Endothelial cell of umbilical vein (primary cell): ENCODE measurements at regions not wholly inside any gene's neighbourhood (a gene's known extent, or its start where the extent isn't known, plus 50 kb on each side); places are given as distances from the start of the nearest gene placed in this dataset.

Source experiments
- BruUV-seq: library from RNA; stranded (reverse); fragments of 400-500 nt; replicated peaks from 2 replicates; lab custom pipeline; 2021; lab: Mats Ljungman, UMichigan
- CTCF ChIA-PET: fragments of 300-600, 350-600 bp; sonication (Branson Sonifier 250); formaldehyde crosslinking; loops from one replicate; lab custom pipeline; 2021; ENCODE audit warnings: antibody characterized with exemption, inconsistent platforms; lab: Charles Lee
- POLR2A ChIA-PET: fragments of 300-600, 350-600 bp; sonication (Branson Sonifier 250); formaldehyde crosslinking; loops from one replicate; lab custom pipeline; 2021; ENCODE audit warnings: antibody characterized with exemption, inconsistent platforms; lab: Charles Lee
- DNase-seq: peaks from one replicate; pipeline ENCODE4 v3.0.0-alpha.2; 2011; ENCODE audit warnings: low read depth, low spot score
- FAIRE-seq: peaks from 2 replicates; lab custom pipeline; 2011; peaks lifted over from hg19 to GRCh38; lab: Jason Lieb, UNC
- H2AFZ ChIP-seq: 2 replicates; pipeline ENCODE4 v1.6.0; 2012; ENCODE audit warnings: low read depth, low read length, control low read depth, inconsistent platforms
- H3K27ac ChIP-seq: 2 replicates; pipeline ENCODE4 v1.5.1; 2011; ENCODE audit warnings: low read depth, mild to moderate bottlenecking, control low read depth, low read length, moderate library complexity; ENCODE audit not compliant: insufficient read depth
- H3K27me3 ChIP-seq, 2 experiments: 2 replicates each; pipeline versions ENCODE4 v1.6.0 to v1.6.1; 2011; ENCODE audit warnings: low read length in 2 of 2, mixed read lengths in 1 of 2; ENCODE audit not compliant: control insufficient read depth in 2 of 2, insufficient read depth in 2 of 2
- H3K36me3 ChIP-seq, 2 experiments: 2 replicates in 1 of 2; 3 replicates in 1 of 2; pipeline ENCODE4 v1.5.1; 2011; ENCODE audit warnings: low read length in 2 of 2, mild to moderate bottlenecking in 1 of 2, moderate library complexity in 1 of 2; ENCODE audit not compliant: control insufficient read depth in 2 of 2, insufficient read depth in 2 of 2; ENCODE audit errors: extremely low read depth in 1 of 2
- H3K4me1 ChIP-seq: 3 replicates; pipeline ENCODE4 v1.5.1; 2011; ENCODE audit warnings: mild to moderate bottlenecking, low read length; ENCODE audit not compliant: control insufficient read depth, insufficient read depth; ENCODE audit errors: extremely low read depth
- H3K4me2 ChIP-seq: 2 replicates; pipeline ENCODE4 v1.6.1; 2011; ENCODE audit warnings: low read length, control low read depth, mixed read lengths; ENCODE audit not compliant: insufficient read depth
- H3K4me3 ChIP-seq, 3 experiments: fragments of 200-600 bp in 1 of 3; sonication (generic), shearing (Covaris generic) in 1 of 3; replicated peaks in 1 of 3; 2 replicates each; pipeline ENCODE4 v1.5.1; 2011 to 2016; ENCODE audit warnings: control low read depth in 3 of 3, low read length in 3 of 3, mild to moderate bottlenecking in 2 of 3, inconsistent platforms in 1 of 3, low read depth in 1 of 3, moderate library complexity in 1 of 3; ENCODE audit not compliant: insufficient read depth in 1 of 3
- H3K79me2 ChIP-seq: 2 replicates; pipeline ENCODE4 v1.6.0; 2012; ENCODE audit warnings: low read length, inconsistent platforms; ENCODE audit not compliant: control insufficient read depth, insufficient read depth
- H3K9ac ChIP-seq: replicated peaks from 2 replicates; pipeline ENCODE3; 2011; ENCODE audit warnings: low read length, control low read depth; ENCODE audit not compliant: insufficient read depth; ENCODE audit errors: extremely low read depth
- H3K9me1 ChIP-seq: replicated peaks from 3 replicates; pipeline ENCODE4 v1.6.0; 2011; ENCODE audit warnings: mild to moderate bottlenecking, low read length; ENCODE audit not compliant: control insufficient read depth, insufficient read depth; ENCODE audit errors: extremely low read depth
- H3K9me3 ChIP-seq: replicated peaks from 2 replicates; pipeline ENCODE4 v1.5.1; 2012; ENCODE audit warnings: low read length, inconsistent platforms; ENCODE audit not compliant: control insufficient read depth, insufficient read depth
- H4K20me1 ChIP-seq: replicated peaks from 2 replicates; pipeline ENCODE3; 2011; ENCODE audit warnings: mild to moderate bottlenecking, low read length; ENCODE audit not compliant: control insufficient read depth, insufficient read depth; ENCODE audit errors: extremely low read depth
- EZH2 ChIP-seq: IDR thresholded peaks from 2 replicates; pipeline ENCODE4 v1.6.1; 2012; ENCODE audit warnings: borderline replicate concordance, low read depth, mild to moderate bottlenecking, moderate library complexity, low read length, inconsistent platforms; ENCODE audit not compliant: severe bottlenecking
- FOS ChIP-seq: IDR thresholded peaks from 2 replicates; pipeline ENCODE4 v1.6.1; 2011; ENCODE audit warnings: mild to moderate bottlenecking, low read length, moderate library complexity, borderline replicate concordance; ENCODE audit not compliant: insufficient read depth
- GATA2 ChIP-seq: IDR thresholded peaks from 2 replicates; pipeline ENCODE4 v1.7.0; 2011; ENCODE audit warnings: low read depth, mild to moderate bottlenecking, moderate library complexity, mixed read lengths, low read length; ENCODE audit not compliant: insufficient read length, insufficient read depth
- JUN ChIP-seq: IDR thresholded peaks from 2 replicates; pipeline ENCODE4 v1.6.1; 2011; ENCODE audit warnings: borderline replicate concordance, low read depth; ENCODE audit not compliant: insufficient read length, insufficient read depth
- MYC ChIP-seq: IDR thresholded peaks from one replicate; pipeline ENCODE4 v1.6.1; 2011; ENCODE audit warnings: mild to moderate bottlenecking, low read depth, low read length
- POLR2A ChIP-seq: IDR thresholded peaks from 2 replicates; pipeline ENCODE4 v1.6.1; 2012; ENCODE audit warnings: low read depth, mild to moderate bottlenecking, control low read depth, low read length
- POLR2AphosphoS5 ChIP-seq: IDR thresholded peaks from 2 replicates; pipeline ENCODE4 v1.6.1; 2012; ENCODE audit warnings: low read depth, mild to moderate bottlenecking, control low read depth, low read length, moderate library complexity; ENCODE audit not compliant: insufficient read depth
- dilution Hi-C: fragments of 300-500 bp; cut with MboI; formaldehyde crosslinking; loops from one replicate; pipeline ENCODE4 v1.15.0; 2019; ENCODE audit warnings: low sequenced_read_pairs; ENCODE audit not compliant: extremely low pct_ligation_motif_present
- intact Hi-C: fragments of 100-400 bp; cut with micrococcal nuclease; formaldehyde crosslinking; loops from one replicate; pipeline ENCODE4 v1.10.0; 2022
- TF ChIP-seq, protein P1 (sequence below), 2 donors: IDR thresholded peaks; 1 replicate in 1 of 2; 2 replicates in 1 of 2; pipeline ENCODE4 v1.5.1; 2011; ENCODE audit warnings: low read length in 2 of 2, mild to moderate bottlenecking in 2 of 2, moderate library complexity in 2 of 2, control low read depth in 1 of 2, inconsistent platforms in 1 of 2, low read depth in 1 of 2; ENCODE audit not compliant: insufficient read depth in 1 of 2; ENCODE audit errors: extremely low read depth in 1 of 2
- TF ChIP-seq, protein P2 (sequence below): IDR thresholded peaks from 2 replicates; pipeline ENCODE4 v1.6.1; 2011; ENCODE audit not compliant: insufficient read depth, insufficient read length

DNA sequence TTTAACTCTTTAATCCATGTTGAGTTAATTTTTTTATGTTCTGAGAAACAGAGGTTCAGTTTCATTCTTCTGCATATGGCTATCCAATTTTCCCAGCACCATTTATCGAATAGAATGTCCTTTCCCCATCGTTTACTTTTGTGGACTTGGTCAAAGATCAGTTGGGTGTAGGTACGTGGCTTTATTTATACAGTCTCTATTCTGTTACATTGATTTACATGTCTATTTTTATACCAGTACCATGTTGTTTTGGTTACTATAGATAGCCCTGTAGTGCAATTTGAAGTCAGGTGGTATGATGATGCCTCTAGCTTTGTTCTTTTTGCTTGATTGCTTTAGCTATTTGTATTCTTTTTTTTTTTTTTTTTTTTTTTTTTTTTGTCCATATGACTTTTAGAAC, 462.0 kb downstream of the HTR1A start:
- FAIRE-seq, result no peak
- no TSS peak for BruUV-seq

More for the DNA sequence above, 462.0 kb downstream of the HTR1A start:
- Histone ChIP-seq H4K20me1 (no peaks in the 10 kb centered on the region), H3K4me2 (no peak overlapping the region), H3K36me3 (no peaks in the 10 kb centered on the region), H3K4me1 (no peaks in the 10 kb centered on the region), H3K9me3 (no peaks in the 10 kb centered on the region), H3K27me3 (no peaks in the 10 kb centered on the region), H3K27ac (no peak overlapping the region), H2AFZ (no peak overlapping the region), H3K79me2 (no peaks in the 10 kb centered on the region), H3K4me3 (no peak overlapping the region), H3K9ac (no peak overlapping the region), H3K9me1 (no peaks in the 10 kb centered on the region)
- no peak for DNase-seq
- dilution Hi-C loops, result no loop called here
- CTCF ChIA-PET, result no interaction called here
- TF ChIP-seq, protein P1, sequence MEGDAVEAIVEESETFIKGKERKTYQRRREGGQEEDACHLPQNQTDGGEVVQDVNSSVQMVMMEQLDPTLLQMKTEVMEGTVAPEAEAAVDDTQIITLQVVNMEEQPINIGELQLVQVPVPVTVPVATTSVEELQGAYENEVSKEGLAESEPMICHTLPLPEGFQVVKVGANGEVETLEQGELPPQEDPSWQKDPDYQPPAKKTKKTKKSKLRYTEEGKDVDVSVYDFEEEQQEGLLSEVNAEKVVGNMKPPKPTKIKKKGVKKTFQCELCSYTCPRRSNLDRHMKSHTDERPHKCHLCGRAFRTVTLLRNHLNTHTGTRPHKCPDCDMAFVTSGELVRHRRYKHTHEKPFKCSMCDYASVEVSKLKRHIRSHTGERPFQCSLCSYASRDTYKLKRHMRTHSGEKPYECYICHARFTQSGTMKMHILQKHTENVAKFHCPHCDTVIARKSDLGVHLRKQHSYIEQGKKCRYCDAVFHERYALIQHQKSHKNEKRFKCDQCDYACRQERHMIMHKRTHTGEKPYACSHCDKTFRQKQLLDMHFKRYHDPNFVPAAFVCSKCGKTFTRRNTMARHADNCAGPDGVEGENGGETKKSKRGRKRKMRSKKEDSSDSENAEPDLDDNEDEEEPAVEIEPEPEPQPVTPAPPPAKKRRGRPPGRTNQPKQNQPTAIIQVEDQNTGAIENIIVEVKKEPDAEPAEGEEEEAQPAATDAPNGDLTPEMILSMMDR (IDR thresholded peaks at IDR 0.05; ENCODE audit: extremely low read depth in 1 of 2, insufficient read depth in 1 of 2, low read depth in 1 of 2, low read length in 2 of 2), result no peak
- TF ChIP-seq GATA2 (no peak), JUN (no peak), MYC (no peak), FOS (no peak), POLR2AphosphoS5 (no peak), POLR2A (no peak), EZH2 (no peak)
- TF ChIP-seq, protein P2, sequence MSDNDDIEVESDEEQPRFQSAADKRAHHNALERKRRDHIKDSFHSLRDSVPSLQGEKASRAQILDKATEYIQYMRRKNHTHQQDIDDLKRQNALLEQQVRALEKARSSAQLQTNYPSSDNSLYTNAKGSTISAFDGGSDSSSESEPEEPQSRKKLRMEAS, result no peak
- POLR2A ChIA-PET, result no interaction called here
- intact Hi-C loops, result no loop called here
